ENCODE measurements at regions not wholly inside any gene's neighbourhood (a gene's known extent, or its start where the extent isn't known, plus 50 kb on each side); places are given as distances from the start of the nearest gene placed in this dataset.

GRCh38 chr5:158623971-158624370 lies 475.7 kb downstream of the EBF1 start:
- H3K27me3 ChIP-seq (ENCODE audit: control insufficient read depth in 1 of 2, insufficient read depth in 2 of 2, low read length in 2 of 2) = no peaks in the 10 kb centered on the region
- no peaks in the 10 kb centered on the region for H3K9me3 ChIP-seq (ENCODE audit: low read length)
- no peak overlapping the region for H3K4me3 ChIP-seq (ENCODE audit: low read depth in 1 of 2, low read length in 2 of 2)
- H3K36me3 ChIP-seq (ENCODE audit: insufficient read depth, low read length) = no peaks in the 10 kb centered on the region
- no peaks in the 10 kb centered on the region for H3K4me1 ChIP-seq (ENCODE audit: insufficient read depth, low read length)
- no peak overlapping the region for H3K27ac ChIP-seq (ENCODE audit: low read depth, low read length)
- H3K9ac ChIP-seq (ENCODE audit: low read length) = no peak overlapping the region

DNA sequence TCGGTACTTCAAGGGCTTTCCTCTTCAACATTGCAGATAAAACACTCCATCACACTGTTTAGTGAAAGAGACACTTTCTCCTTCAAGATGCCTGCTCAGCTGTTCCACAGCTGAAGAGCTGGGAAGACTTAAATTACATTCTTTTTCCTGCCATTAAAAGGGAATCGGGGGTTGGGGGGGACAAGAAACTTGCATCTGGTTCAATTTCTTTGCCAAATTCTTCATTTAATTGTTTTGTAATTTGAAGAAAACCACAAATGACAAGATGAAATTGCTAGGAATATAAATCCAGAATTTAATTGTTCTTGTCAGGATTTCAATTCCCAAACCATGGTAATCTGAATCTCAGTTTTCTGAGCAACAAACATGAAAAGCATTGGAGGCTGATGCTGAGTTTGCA lies 478.3 kb downstream of the EBF1 start:
- no peak overlapping the region for H3K27ac ChIP-seq (ENCODE audit: low read depth, low read length)
- H3K9me3 ChIP-seq (ENCODE audit: low read length) = no peaks in the 10 kb centered on the region

DNA sequence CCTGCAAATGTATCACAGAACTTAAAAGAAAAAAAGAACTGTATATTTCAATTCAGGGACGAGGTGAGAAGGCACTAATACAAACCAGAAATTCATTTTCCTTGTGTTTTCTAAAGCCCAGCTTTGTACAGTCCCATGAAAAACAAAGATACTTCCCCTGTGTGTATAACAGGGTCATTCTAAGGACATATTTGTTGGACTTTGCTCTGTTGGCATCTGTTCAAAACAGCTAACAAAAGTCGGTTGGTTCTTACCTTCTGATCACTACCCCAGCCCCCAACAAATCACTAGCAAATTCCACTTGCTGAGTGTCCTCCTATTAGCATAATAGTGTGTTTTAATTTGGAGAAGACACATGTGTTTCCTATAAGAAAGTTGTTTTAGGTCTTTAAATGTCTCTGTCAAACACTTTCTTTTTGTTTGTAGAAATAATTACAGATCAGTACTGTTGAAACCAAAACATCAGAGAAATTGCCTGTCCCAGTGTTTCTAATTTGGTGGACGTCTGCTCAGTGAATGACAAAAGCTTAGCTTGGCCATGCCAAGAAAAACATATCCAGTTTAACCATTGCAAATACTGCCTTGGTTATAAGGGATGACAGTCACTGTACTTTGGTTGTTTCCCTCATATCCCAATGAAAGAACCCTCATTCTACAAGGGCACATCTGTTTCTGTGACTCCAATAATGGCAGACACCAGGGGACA lies 480.5 kb downstream of the EBF1 start:
- Histone ChIP-seq H3K9me3 (ENCODE audit: low read length) (no peaks in the 10 kb centered on the region), H3K4me3 (ENCODE audit: low read depth in 1 of 2, low read length in 2 of 2) (no peak overlapping the region), H3K4me1 (ENCODE audit: insufficient read depth, low read length) (no peaks in the 10 kb centered on the region), H3K27ac (ENCODE audit: low read depth, low read length) (no peak overlapping the region), H3K9ac (ENCODE audit: low read length) (no peak overlapping the region), H3K27me3 (ENCODE audit: control insufficient read depth in 1 of 2, insufficient read depth in 2 of 2, low read length in 2 of 2) (no peaks in the 10 kb centered on the region), H3K36me3 (ENCODE audit: insufficient read depth, low read length) (no peaks in the 10 kb centered on the region)

More for the DNA sequence above, 478.3 kb downstream of the EBF1 start:
- H3K9ac ChIP-seq (ENCODE audit: low read length) = no peak overlapping the region
- H3K27me3 ChIP-seq (ENCODE audit: control insufficient read depth in 1 of 2, insufficient read depth in 2 of 2, low read length in 2 of 2) = no peaks in the 10 kb centered on the region
- no peaks in the 10 kb centered on the region for H3K4me1 ChIP-seq (ENCODE audit: insufficient read depth, low read length)
- no peak overlapping the region for H3K4me3 ChIP-seq (ENCODE audit: low read depth in 1 of 2, low read length in 2 of 2)
- no peaks in the 10 kb centered on the region for H3K36me3 ChIP-seq (ENCODE audit: insufficient read depth, low read length)

DNA sequence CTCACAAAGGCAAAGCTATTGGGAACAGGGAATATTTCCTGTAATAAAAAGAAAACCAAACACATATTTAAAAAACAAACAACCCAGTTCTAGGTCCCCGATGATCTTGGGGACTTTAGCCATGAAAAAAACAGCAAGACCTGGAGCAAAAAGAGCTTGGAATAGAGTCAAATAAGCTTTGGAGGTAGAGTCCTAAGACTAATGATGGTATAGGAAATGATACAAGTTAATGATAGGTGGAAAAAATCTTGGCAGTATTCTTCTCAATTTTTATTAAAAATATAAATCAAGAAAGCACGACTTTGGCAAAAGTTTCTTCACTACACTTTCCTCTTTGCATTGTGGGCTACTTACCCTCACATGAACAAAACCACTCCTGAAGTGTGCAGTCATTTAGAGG lies 481.5 kb downstream of the EBF1 start:
- H3K4me3 ChIP-seq (ENCODE audit: low read depth in 1 of 2, low read length in 2 of 2) = no peak overlapping the region
- H3K4me1 ChIP-seq (ENCODE audit: insufficient read depth, low read length) = no peaks in the 10 kb centered on the region
- H3K36me3 ChIP-seq (ENCODE audit: insufficient read depth, low read length) = no peaks in the 10 kb centered on the region
- H3K27me3 ChIP-seq (ENCODE audit: control insufficient read depth in 1 of 2, insufficient read depth in 2 of 2, low read length in 2 of 2) = no peaks in the 10 kb centered on the region
- H3K9me3 ChIP-seq (ENCODE audit: low read length) = no peaks in the 10 kb centered on the region
- H3K27ac ChIP-seq (ENCODE audit: low read depth, low read length) = no peak overlapping the region
- no peak overlapping the region for H3K9ac ChIP-seq (ENCODE audit: low read length)

DNA sequence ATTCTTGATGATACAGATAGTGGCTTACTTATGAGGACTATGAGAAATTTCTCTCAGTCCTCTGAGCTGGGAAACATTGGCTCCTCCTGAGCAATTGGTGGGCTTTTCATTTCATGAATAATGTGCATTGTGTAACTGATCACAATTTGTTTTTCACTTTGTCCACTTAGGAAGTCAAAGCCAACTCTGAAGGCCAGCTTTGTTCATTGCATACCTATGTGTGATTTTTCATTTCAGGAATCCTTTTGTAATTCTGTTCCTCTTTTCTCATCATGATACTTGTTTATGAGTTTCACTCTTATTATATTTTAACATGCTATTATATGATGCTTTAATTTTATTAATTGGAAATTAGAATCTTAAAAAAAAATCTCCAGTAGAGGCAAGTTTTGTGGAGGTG lies 483.0 kb downstream of the EBF1 start:
- Histone ChIP-seq H3K27me3 (ENCODE audit: control insufficient read depth in 1 of 2, insufficient read depth in 2 of 2, low read length in 2 of 2) (no peaks in the 10 kb centered on the region), H3K36me3 (ENCODE audit: insufficient read depth, low read length) (no peaks in the 10 kb centered on the region), H3K9me3 (ENCODE audit: low read length) (no peaks in the 10 kb centered on the region), H3K27ac (ENCODE audit: low read depth, low read length) (no peak overlapping the region), H3K9ac (ENCODE audit: low read length) (no peak overlapping the region), H3K4me1 (ENCODE audit: insufficient read depth, low read length) (no peaks in the 10 kb centered on the region), H3K4me3 (ENCODE audit: low read depth in 1 of 2, low read length in 2 of 2) (no peak overlapping the region)

GRCh38 chr5:158614951-158615350 lies 484.8 kb downstream of the EBF1 start:
- no peak overlapping the region for H3K27ac ChIP-seq (ENCODE audit: low read depth, low read length)
- no peak overlapping the region for H3K4me3 ChIP-seq (ENCODE audit: low read depth in 1 of 2, low read length in 2 of 2)
- no peaks in the 10 kb centered on the region for H3K27me3 ChIP-seq (ENCODE audit: control insufficient read depth in 1 of 2, insufficient read depth in 2 of 2, low read length in 2 of 2)
- H3K9me3 ChIP-seq (ENCODE audit: low read length) = no peaks in the 10 kb centered on the region
- H3K36me3 ChIP-seq (ENCODE audit: insufficient read depth, low read length) = no peaks in the 10 kb centered on the region
- H3K4me1 ChIP-seq (ENCODE audit: insufficient read depth, low read length) = no peaks in the 10 kb centered on the region
- no peak overlapping the region for H3K9ac ChIP-seq (ENCODE audit: low read length)

GRCh38 chr5:158611581-158611980 lies 488.1 kb downstream of the EBF1 start:
- Histone ChIP-seq H3K9me3 (ENCODE audit: low read length) (no peaks in the 10 kb centered on the region), H3K9ac (ENCODE audit: low read length) (no peak overlapping the region), H3K4me1 (ENCODE audit: insufficient read depth, low read length) (no peaks in the 10 kb centered on the region), H3K27me3 (ENCODE audit: control insufficient read depth in 1 of 2, insufficient read depth in 2 of 2, low read length in 2 of 2) (no peaks in the 10 kb centered on the region), H3K36me3 (ENCODE audit: insufficient read depth, low read length) (no peaks in the 10 kb centered on the region), H3K4me3 (ENCODE audit: low read depth in 1 of 2, low read length in 2 of 2) (no peak overlapping the region), H3K27ac (ENCODE audit: low read depth, low read length) (no peak overlapping the region)

DNA sequence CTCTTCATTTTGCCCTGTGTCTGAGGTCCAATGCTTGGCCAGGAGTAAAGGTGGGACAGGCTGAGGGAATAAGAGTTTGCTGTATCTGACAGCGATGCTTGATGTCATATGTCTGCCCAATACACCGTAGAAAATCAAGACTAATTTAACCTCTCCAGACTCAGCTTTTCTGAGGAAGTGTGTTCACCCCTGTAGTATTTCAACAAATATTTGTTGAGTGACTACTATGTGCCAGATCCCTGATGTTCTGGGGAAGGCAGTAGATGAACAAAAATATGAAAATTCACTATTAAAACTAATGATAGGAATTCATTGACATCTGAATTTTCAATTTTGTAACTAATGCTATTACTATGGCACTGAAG lies 489.7 kb downstream of the EBF1 start:
- Histone ChIP-seq H3K9ac (ENCODE audit: low read length) (no peak overlapping the region), H3K27me3 (ENCODE audit: control insufficient read depth in 1 of 2, insufficient read depth in 2 of 2, low read length in 2 of 2) (no peaks in the 10 kb centered on the region), H3K9me3 (ENCODE audit: low read length) (no peaks in the 10 kb centered on the region), H3K4me3 (ENCODE audit: low read depth in 1 of 2, low read length in 2 of 2) (no peak overlapping the region), H3K36me3 (ENCODE audit: insufficient read depth, low read length) (no peaks in the 10 kb centered on the region), H3K27ac (ENCODE audit: low read depth, low read length) (no peak overlapping the region), H3K4me1 (ENCODE audit: insufficient read depth, low read length) (no peaks in the 10 kb centered on the region)

DNA sequence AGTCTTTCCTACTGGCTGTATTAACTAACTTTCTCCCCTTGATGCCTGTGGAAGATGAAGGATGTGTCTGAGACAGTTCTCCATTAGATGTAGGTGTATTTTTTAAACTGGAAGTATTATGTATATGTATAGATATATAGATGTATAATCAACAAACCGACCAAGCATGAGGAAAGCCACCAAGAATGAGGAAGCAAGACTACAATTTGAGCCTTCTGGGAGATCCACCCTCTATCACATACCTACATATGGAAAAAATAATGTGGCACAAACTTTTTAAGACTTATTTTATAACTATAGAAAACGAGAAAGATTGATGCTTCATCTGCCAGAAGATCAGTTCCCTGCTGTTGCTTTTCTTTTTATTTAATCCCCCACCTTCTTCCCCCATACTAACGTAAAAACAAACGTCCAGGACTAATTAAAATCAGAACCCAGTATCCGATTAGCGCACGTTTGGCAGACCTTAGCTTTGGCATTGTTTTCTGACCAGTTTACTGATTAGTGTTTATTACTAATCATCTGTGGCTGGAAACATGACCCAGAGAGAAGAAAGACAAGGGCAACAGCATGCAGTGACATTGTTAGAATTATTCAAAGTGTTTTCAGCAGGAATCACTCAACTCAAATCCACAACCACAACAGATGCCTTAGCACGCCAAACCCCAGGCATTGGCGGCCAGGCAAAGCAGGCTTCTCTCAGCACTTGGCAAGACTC lies 490.2 kb downstream of the EBF1 start:
- H3K27ac ChIP-seq (ENCODE audit: low read depth, low read length) = no peak overlapping the region
- no peak overlapping the region for H3K9ac ChIP-seq (ENCODE audit: low read length)
- no peaks in the 10 kb centered on the region for H3K27me3 ChIP-seq (ENCODE audit: control insufficient read depth in 1 of 2, insufficient read depth in 2 of 2, low read length in 2 of 2)
- no peak overlapping the region for H3K4me3 ChIP-seq (ENCODE audit: low read depth in 1 of 2, low read length in 2 of 2)
- H3K9me3 ChIP-seq (ENCODE audit: low read length) = no peaks in the 10 kb centered on the region
- H3K4me1 ChIP-seq (ENCODE audit: insufficient read depth, low read length) = no peaks in the 10 kb centered on the region
- H3K36me3 ChIP-seq (ENCODE audit: insufficient read depth, low read length) = no peaks in the 10 kb centered on the region

GRCh38 chr5:158607088-158607487 lies 492.6 kb downstream of the EBF1 start:
- Histone ChIP-seq H3K4me3 (ENCODE audit: low read depth in 1 of 2, low read length in 2 of 2) (no peak overlapping the region), H3K9me3 (ENCODE audit: low read length) (no peaks in the 10 kb centered on the region), H3K27ac (ENCODE audit: low read depth, low read length) (no peak overlapping the region), H3K36me3 (ENCODE audit: insufficient read depth, low read length) (no peaks in the 10 kb centered on the region), H3K9ac (ENCODE audit: low read length) (no peak overlapping the region), H3K4me1 (ENCODE audit: insufficient read depth, low read length) (no peaks in the 10 kb centered on the region), H3K27me3 (ENCODE audit: control insufficient read depth in 1 of 2, insufficient read depth in 2 of 2, low read length in 2 of 2) (no peaks in the 10 kb centered on the region)

GRCh38 chr5:158606233-158606632 lies 493.5 kb downstream of the EBF1 start:
- H3K36me3 ChIP-seq (ENCODE audit: insufficient read depth, low read length) = no peaks in the 10 kb centered on the region
- no peaks in the 10 kb centered on the region for H3K9me3 ChIP-seq (ENCODE audit: low read length)
- no peak overlapping the region for H3K9ac ChIP-seq (ENCODE audit: low read length)
- H3K4me1 ChIP-seq (ENCODE audit: insufficient read depth, low read length) = no peaks in the 10 kb centered on the region
- no peak overlapping the region for H3K4me3 ChIP-seq (ENCODE audit: low read depth in 1 of 2, low read length in 2 of 2)
- H3K27me3 ChIP-seq (ENCODE audit: control insufficient read depth in 1 of 2, insufficient read depth in 2 of 2, low read length in 2 of 2) = no peaks in the 10 kb centered on the region
- no peak overlapping the region for H3K27ac ChIP-seq (ENCODE audit: low read depth, low read length)

GRCh38 chr5:158602981-158603380 lies 496.7 kb downstream of the EBF1 start:
- no peaks in the 10 kb centered on the region for H3K36me3 ChIP-seq (ENCODE audit: insufficient read depth, low read length)
- no peaks in the 10 kb centered on the region for H3K4me1 ChIP-seq (ENCODE audit: insufficient read depth, low read length)
- no peaks in the 10 kb centered on the region for H3K27me3 ChIP-seq (ENCODE audit: control insufficient read depth in 1 of 2, insufficient read depth in 2 of 2, low read length in 2 of 2)
- H3K4me3 ChIP-seq (ENCODE audit: low read depth in 1 of 2, low read length in 2 of 2) = no peak overlapping the region
- H3K9ac ChIP-seq (ENCODE audit: low read length) = no peak overlapping the region
- H3K9me3 ChIP-seq (ENCODE audit: low read length) = no peaks in the 10 kb centered on the region
- H3K27ac ChIP-seq (ENCODE audit: low read depth, low read length) = no peak overlapping the region

All from muscle layer of colon (tissue), 2 donors.